ENCODE measurements at regions not wholly inside any gene's neighbourhood (a gene's known extent, or its start where the extent isn't known, plus 50 kb on each side); places are given as distances from the start of the nearest gene placed in this dataset.

GRCh38 chr9:134560206-134560605 is 81.4 kb upstream of the COL5A1 start:
- TF ChIP-seq POLR2AphosphoS5 (IDR thresholded peaks at IDR 0.05; ENCODE audit: low read depth, low read length) (no peak), REST (IDR thresholded peaks at IDR 0.05; ENCODE audit: insufficient read depth in 1 of 2, low read depth in 2 of 2, low read length in 2 of 2) (no peak), SIN3A (IDR thresholded peaks at IDR 0.05; ENCODE audit: borderline replicate concordance, insufficient read depth, low read length) (no peak), TAF1 (IDR thresholded peaks at IDR 0.05; ENCODE audit: borderline replicate concordance, insufficient read depth, low read length) (no peak), FOXP2 (optimal IDR thresholded peaks at IDR 0.05; ENCODE audit: borderline replicate concordance, extremely low read depth, extremely low read length, insufficient read depth) (no peak)

Measured in PFSK-1 (cell line).